ENCODE measurements at regions not wholly inside any gene's neighbourhood (a gene's known extent, or its start where the extent isn't known, plus 50 kb on each side); places are given as distances from the start of the nearest gene placed in this dataset.

DNA sequence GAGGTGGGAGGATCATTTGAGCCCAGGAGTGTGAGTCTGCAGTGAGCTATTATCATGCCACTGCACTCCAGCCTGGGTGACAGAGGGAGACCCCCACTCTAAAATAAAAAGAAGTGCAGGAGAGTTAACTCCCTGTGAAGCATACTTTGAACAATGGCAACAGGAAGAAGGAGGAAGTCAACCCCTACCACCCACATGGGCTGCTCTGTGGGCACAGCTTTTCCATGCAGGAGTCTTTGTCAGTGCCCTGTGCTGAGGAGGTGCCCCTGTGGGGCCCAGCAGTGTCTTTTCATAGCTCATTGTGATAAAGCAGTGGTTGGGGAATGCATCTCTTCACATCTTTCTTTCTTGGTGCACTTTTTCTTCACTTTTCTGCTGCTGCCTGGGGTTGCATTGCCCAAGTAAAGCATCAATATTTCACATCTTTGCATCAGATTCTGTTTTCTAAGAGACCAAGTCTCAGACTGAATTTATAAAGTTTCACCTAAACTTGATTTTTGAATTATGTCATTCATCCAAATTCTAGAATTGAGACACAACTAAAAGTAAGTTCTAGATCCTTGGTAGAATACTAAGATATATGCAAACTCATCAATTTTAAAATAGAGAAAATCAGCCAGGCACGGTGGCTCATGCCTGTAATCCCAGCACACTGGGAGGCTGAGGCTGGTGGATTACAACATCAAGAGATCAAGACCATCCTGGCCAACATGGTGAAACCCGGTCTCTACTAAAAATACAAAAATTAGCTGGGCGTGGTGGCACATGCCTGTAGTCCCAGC lies 316.6 kb downstream of the DNAH5 start:
- no peak overlapping the region for H3K27ac ChIP-seq (ENCODE audit: low read depth, low read length, poor library complexity, severe bottlenecking)
- no peak for TF ChIP-seq EZH2phosphoT487 (IDR thresholded peaks at IDR 0.05; ENCODE audit: borderline replicate concordance, low read depth, low read length)
- TF ChIP-seq, protein P1, sequence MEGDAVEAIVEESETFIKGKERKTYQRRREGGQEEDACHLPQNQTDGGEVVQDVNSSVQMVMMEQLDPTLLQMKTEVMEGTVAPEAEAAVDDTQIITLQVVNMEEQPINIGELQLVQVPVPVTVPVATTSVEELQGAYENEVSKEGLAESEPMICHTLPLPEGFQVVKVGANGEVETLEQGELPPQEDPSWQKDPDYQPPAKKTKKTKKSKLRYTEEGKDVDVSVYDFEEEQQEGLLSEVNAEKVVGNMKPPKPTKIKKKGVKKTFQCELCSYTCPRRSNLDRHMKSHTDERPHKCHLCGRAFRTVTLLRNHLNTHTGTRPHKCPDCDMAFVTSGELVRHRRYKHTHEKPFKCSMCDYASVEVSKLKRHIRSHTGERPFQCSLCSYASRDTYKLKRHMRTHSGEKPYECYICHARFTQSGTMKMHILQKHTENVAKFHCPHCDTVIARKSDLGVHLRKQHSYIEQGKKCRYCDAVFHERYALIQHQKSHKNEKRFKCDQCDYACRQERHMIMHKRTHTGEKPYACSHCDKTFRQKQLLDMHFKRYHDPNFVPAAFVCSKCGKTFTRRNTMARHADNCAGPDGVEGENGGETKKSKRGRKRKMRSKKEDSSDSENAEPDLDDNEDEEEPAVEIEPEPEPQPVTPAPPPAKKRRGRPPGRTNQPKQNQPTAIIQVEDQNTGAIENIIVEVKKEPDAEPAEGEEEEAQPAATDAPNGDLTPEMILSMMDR (conservative IDR thresholded peaks at IDR 0.05; ENCODE audit: low read length) = no peak
- no peaks in the 10 kb centered on the region for H3K36me3 ChIP-seq (ENCODE audit: insufficient read depth, low read length)
- no peaks in the 10 kb centered on the region for H3K79me2 ChIP-seq (ENCODE audit: insufficient read depth, low read depth, low read length)
- no peak for DNase-seq (ENCODE audit: low spot score)
- no peak overlapping the region for H3K4me2 ChIP-seq (ENCODE audit: low read length)
- no peaks in the 10 kb centered on the region for H4K20me1 ChIP-seq (ENCODE audit: insufficient read depth, low read length)
- intact Hi-C loops (cut with micrococcal nuclease; ENCODE audit: unreplicated experiment) = no loop called here
- H3K9me3 ChIP-seq (ENCODE audit: low read length) = no peaks in the 10 kb centered on the region
- H3K4me1 ChIP-seq (ENCODE audit: insufficient read depth, low read length, poor library complexity, severe bottlenecking) = no peaks in the 10 kb centered on the region
- no peaks in the 10 kb centered on the region for H3K9me2 ChIP-seq (ENCODE audit: insufficient read depth, low read length)
- POLR2A ChIA-PET = interaction anchor here (0.7 kb wide), 1 partner anchor 167 kb away, joined by 3 read pairs; no protein-coding TSS in a partner anchor
- no peak overlapping the region for H3K4me3 ChIP-seq (ENCODE audit: low read depth, low read length, poor library complexity, severe bottlenecking)
- CTCF ChIA-PET (ENCODE audit: unreplicated experiment) = no interaction called here
- H2AFZ ChIP-seq (ENCODE audit: low read length) = no peak overlapping the region
- no TSS peak for BruUV-seq (replicated peaks)

DNA sequence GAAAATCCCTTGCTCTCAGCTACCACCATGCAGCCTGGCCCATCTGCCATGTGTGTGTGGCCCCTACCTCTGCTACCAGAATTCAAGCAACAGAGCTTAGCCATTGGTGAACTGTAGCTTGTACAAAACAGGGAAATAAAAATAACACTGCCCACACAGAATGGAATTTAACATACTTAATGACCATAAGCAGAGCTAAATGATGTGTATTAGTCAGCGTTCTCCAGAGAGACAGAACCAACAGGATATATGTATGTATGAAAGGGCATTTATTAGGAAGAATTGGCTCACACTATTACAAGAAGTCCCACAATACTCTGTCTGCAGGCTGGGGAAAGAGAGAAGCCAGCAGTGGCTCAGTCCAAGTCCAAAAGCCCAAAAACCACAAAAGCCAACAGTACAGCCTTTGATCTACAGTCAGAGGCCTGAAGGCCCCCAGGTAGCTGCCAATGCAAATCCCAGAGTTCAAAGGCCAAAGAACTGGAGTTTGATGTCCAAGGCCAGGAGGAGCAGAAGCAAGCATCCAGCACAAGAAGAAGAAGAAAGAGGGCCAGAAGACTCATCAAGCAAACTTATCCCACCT lies 318.8 kb downstream of the DNAH5 start:
- no peaks in the 10 kb centered on the region for H3K4me1 ChIP-seq (ENCODE audit: insufficient read depth, low read length, poor library complexity, severe bottlenecking)
- no peak for TF ChIP-seq EZH2phosphoT487 (IDR thresholded peaks at IDR 0.05; ENCODE audit: borderline replicate concordance, low read depth, low read length)
- TF ChIP-seq, protein P1 (conservative IDR thresholded peaks at IDR 0.05; ENCODE audit: low read length) = no peak
- intact Hi-C loops (cut with micrococcal nuclease; ENCODE audit: unreplicated experiment) = no loop called here
- H4K20me1 ChIP-seq (ENCODE audit: insufficient read depth, low read length) = no peaks in the 10 kb centered on the region
- ChIA-PET CTCF (ENCODE audit: unreplicated experiment) (no interaction called here), POLR2A (interaction anchor here (0.6 kb wide), 1 partner anchor 865 kb away, joined by 3 read pairs; no protein-coding TSS in a partner anchor)
- no peak overlapping the region for H3K4me3 ChIP-seq (ENCODE audit: low read depth, low read length, poor library complexity, severe bottlenecking)
- H3K4me2 ChIP-seq (ENCODE audit: low read length) = no peak overlapping the region
- BruUV-seq (replicated peaks) = no TSS peak
- no peak for DNase-seq (ENCODE audit: low spot score)
- no peaks in the 10 kb centered on the region for H3K36me3 ChIP-seq (ENCODE audit: insufficient read depth, low read length)
- no peaks in the 10 kb centered on the region for H3K79me2 ChIP-seq (ENCODE audit: insufficient read depth, low read depth, low read length)
- no peaks in the 10 kb centered on the region for H3K9me3 ChIP-seq (ENCODE audit: low read length)
- no peak overlapping the region for H2AFZ ChIP-seq (ENCODE audit: low read length)
- no peak overlapping the region for H3K27ac ChIP-seq (ENCODE audit: low read depth, low read length, poor library complexity, severe bottlenecking)
- no peaks in the 10 kb centered on the region for H3K9me2 ChIP-seq (ENCODE audit: insufficient read depth, low read length)
